GM23248 (cell line): ENCODE measurements at regions not wholly inside any gene's neighbourhood (a gene's known extent, or its start where the extent isn't known, plus 50 kb on each side); places are given as distances from the start of the nearest gene placed in this dataset.

ENCODE experiments used
- DNase-seq: peaks from one replicate; pipeline ENCODE4 v3.0.0-alpha.2; 2015
- H2AFZ ChIP-seq: fragments of 200-600 bp; sonication (generic); 2 replicates; pipeline ENCODE4 v1.6.1; 2016; ENCODE audit warnings: antibody characterized with exemption
- H3F3A ChIP-seq: fragments of 200-600 bp; sonication (generic); 2 replicates; pipeline ENCODE4 v1.6.1; 2016; ENCODE audit warnings: mild to moderate bottlenecking, antibody characterized with exemption, mixed run types; ENCODE audit not compliant: insufficient read depth
- H3K27ac ChIP-seq: fragments of 200-600 bp; sonication (generic); 2 replicates; pipeline ENCODE4 v1.5.1; 2016; ENCODE audit warnings: mild to moderate bottlenecking
- H3K27me3 ChIP-seq: fragments of 200-600 bp; sonication (generic); replicated peaks from 2 replicates; pipeline ENCODE4 v1.6.1; 2016; ENCODE audit warnings: mild to moderate bottlenecking; ENCODE audit not compliant: insufficient read depth
- H3K36me3 ChIP-seq: fragments of 200-600 bp; sonication (generic); 2 replicates; pipeline ENCODE4 v1.6.1; 2016; ENCODE audit warnings: low read depth, mild to moderate bottlenecking
- H3K4me1 ChIP-seq: fragments of 200-600 bp; sonication (generic); 2 replicates; pipeline ENCODE4 v1.6.1; 2016; ENCODE audit warnings: mild to moderate bottlenecking; ENCODE audit not compliant: insufficient read depth
- H3K4me2 ChIP-seq: fragments of 200-600 bp; sonication (generic); one replicate; pipeline ENCODE4 v1.6.1; 2016; ENCODE audit warnings: mild to moderate bottlenecking; ENCODE audit not compliant: unreplicated experiment
- H3K4me3 ChIP-seq: fragments of 200-600 bp; sonication (generic); 2 replicates; pipeline ENCODE4 v1.5.1; 2016; ENCODE audit warnings: mild to moderate bottlenecking
- H3K79me2 ChIP-seq: fragments of 200-600 bp; sonication (generic); 2 replicates; pipeline ENCODE4 v1.6.1; 2016; ENCODE audit warnings: mild to moderate bottlenecking; ENCODE audit not compliant: insufficient read depth
- H3K9ac ChIP-seq: fragments of 200-600 bp; sonication (generic); 2 replicates; pipeline ENCODE4 v1.6.1; 2016; ENCODE audit warnings: mild to moderate bottlenecking
- H3K9me2 ChIP-seq: fragments of 200-600 bp; sonication (generic); 2 replicates; pipeline ENCODE4 v1.6.1; 2016; ENCODE audit warnings: mixed run types, mild to moderate bottlenecking, moderate library complexity; ENCODE audit not compliant: insufficient read depth
- H3K9me3 ChIP-seq: fragments of 200-600 bp; sonication (generic); one replicate; pipeline ENCODE4 v1.6.1; 2017; ENCODE audit warnings: low read depth
- H4K20me1 ChIP-seq: fragments of 200-600 bp; sonication (generic); 2 replicates; pipeline ENCODE4 v1.6.0; 2016; ENCODE audit not compliant: insufficient read depth
- EZH2 ChIP-seq: fragments of 200-600 bp; sonication (generic); IDR thresholded peaks from 2 replicates; pipeline ENCODE4 v1.6.1; 2018; ENCODE audit warnings: antibody characterized with exemption, mild to moderate bottlenecking; ENCODE audit not compliant: insufficient read depth, poor library complexity, severe bottlenecking
- EZH2phosphoT487 ChIP-seq: fragments of 200-600 bp; sonication (generic); IDR thresholded peaks from 2 replicates; pipeline ENCODE4 v1.6.1; 2018; ENCODE audit warnings: antibody characterized with exemption, moderate library complexity, mild to moderate bottlenecking, low read depth; ENCODE audit not compliant: insufficient read depth
- WGBS, 2 experiments: methylation state at CpG; one replicate each; pipeline ENCODE4 v1.1.6; 2015 to 2017; ENCODE audit warnings: low lambda C conversion rate in 2 of 2, low coverage in 1 of 2; ENCODE audit errors: missing lambda C conversion rate in 2 of 2; 5-methylcytosine and 5-hydroxymethylcytosine counted together
- in situ Hi-C: fragments of 300-500 bp; cut with MboI; formaldehyde crosslinking; loops from 2 replicates; pipeline ENCODE4 v1.15.0; 2020

DNA sequence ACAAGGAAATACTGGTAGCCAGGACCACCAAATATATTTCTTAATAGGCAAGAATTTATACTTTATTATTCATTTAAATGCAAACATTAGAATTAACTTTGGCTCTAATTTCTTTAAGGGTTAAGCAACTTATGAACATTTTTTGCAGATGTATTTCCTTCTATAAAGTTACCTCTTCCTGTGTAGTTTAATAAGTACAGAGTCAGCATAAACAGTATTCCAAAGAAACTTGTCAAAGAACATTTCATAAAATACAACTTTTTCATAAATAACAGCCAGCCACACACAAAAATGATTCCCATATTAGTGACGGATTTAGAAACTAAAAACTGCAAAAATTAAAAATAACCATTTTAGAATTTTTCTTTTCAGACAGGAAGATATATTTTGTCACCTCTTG, 723.2 kb downstream of the KCNJ2 start:
- WGBS, 2 experiments, result 84 to 97% methylated on average over 1 of the region's 1 CpG

GRCh38 chr17:70896843-70897242, 727.5 kb downstream of the KCNJ2 start:
- H4K20me1 ChIP-seq, result no peaks in the 10 kb centered on the region
- in situ Hi-C loops, result no loop called here
- 26 to 30% methylated on average over 4 of the region's 4 CpGs for WGBS, 2 experiments
- peak overlapping the region; percentile 52; the same call in 1 of the 2 replicates for H2AFZ ChIP-seq
- no peak overlapping the region for H3K27ac ChIP-seq
- TF ChIP-seq EZH2phosphoT487 (no peak), EZH2 (no peak)
- H3K9ac ChIP-seq, result no peak overlapping the region
- H3K4me2 ChIP-seq, result no peak overlapping the region
- no peaks in the 10 kb centered on the region for H3K4me1 ChIP-seq
- no peaks in the 10 kb centered on the region for H3F3A ChIP-seq
- H3K9me3 ChIP-seq, result no peaks in the 10 kb centered on the region
- no peak overlapping the region for H3K4me3 ChIP-seq
- no peaks in the 10 kb centered on the region for H3K9me2 ChIP-seq
- no peaks in the 10 kb centered on the region for H3K27me3 ChIP-seq
- H3K79me2 ChIP-seq, result no peaks in the 10 kb centered on the region
- peak; percentile 12 for DNase-seq
- H3K36me3 ChIP-seq, result no peaks in the 10 kb centered on the region

More for the DNA sequence above, 723.2 kb downstream of the KCNJ2 start:
- H3K9me2 ChIP-seq, result no peaks in the 10 kb centered on the region
- no peak for DNase-seq
- H3K9ac ChIP-seq, result no peak overlapping the region
- H3F3A ChIP-seq, result no peaks in the 10 kb centered on the region
- H3K36me3 ChIP-seq, result no peaks in the 10 kb centered on the region
- no peak for TF ChIP-seq EZH2
- no peak for TF ChIP-seq EZH2phosphoT487
- in situ Hi-C loops, result no loop called here
- no peak overlapping the region for H2AFZ ChIP-seq
- no peak overlapping the region for H3K4me3 ChIP-seq
- no peaks in the 10 kb centered on the region for H3K27me3 ChIP-seq
- no peaks in the 10 kb centered on the region for H4K20me1 ChIP-seq
- no peaks in the 10 kb centered on the region for H3K9me3 ChIP-seq
- no peaks in the 10 kb centered on the region for H3K79me2 ChIP-seq
- no peak overlapping the region for H3K27ac ChIP-seq
- H3K4me2 ChIP-seq, result no peak overlapping the region
- no peaks in the 10 kb centered on the region for H3K4me1 ChIP-seq

- TF ChIP-seq EZH2phosphoT487 (no peak), EZH2 (no peak)
- no peaks in the 10 kb centered on the region for H3K9me2 ChIP-seq
- H3K4me2 ChIP-seq, result no peak overlapping the region
- H3K4me1 ChIP-seq, result no peaks in the 10 kb centered on the region
- H3K4me3 ChIP-seq, result no peak overlapping the region
- no peak overlapping the region for H3K27ac ChIP-seq
- in situ Hi-C loops, result no loop called here
- no peak for DNase-seq
- no peaks in the 10 kb centered on the region for H3F3A ChIP-seq
- H3K36me3 ChIP-seq, result no peaks in the 10 kb centered on the region
- no peaks in the 10 kb centered on the region for H4K20me1 ChIP-seq
- no peak overlapping the region for H3K9ac ChIP-seq
- H3K79me2 ChIP-seq, result no peaks in the 10 kb centered on the region
- H2AFZ ChIP-seq, result peak overlapping the region; percentile 52; the same call in 1 of the 2 replicates
- no peaks in the 10 kb centered on the region for H3K9me3 ChIP-seq
- no peaks in the 10 kb centered on the region for H3K27me3 ChIP-seq
Measured at GRCh38 chr17:70897446-70897845, 728.1 kb downstream of the KCNJ2 start.

- Histone ChIP-seq H3K9ac (no peak overlapping the region), H3K79me2 (no peaks in the 10 kb centered on the region), H3K4me3 (no peak overlapping the region), H2AFZ (no peak overlapping the region), H3K9me2 (no peaks in the 10 kb centered on the region), H3K27ac (no peak overlapping the region), H4K20me1 (no peaks in the 10 kb centered on the region), H3K9me3 (no peaks in the 10 kb centered on the region), H3K4me1 (peaks cover 14% of the 10 kb centered on the region), H3K4me2 (no peak overlapping the region), H3K36me3 (no peaks in the 10 kb centered on the region), H3K27me3 (no peaks in the 10 kb centered on the region), H3F3A (peaks cover 10% of the 10 kb centered on the region)
- DNase-seq, result no peak
- in situ Hi-C loops, result no loop called here
- TF ChIP-seq EZH2phosphoT487 (no peak), EZH2 (no peak)
- WGBS, 2 experiments, result 17 to 26% methylated on average over 2 of the region's 2 CpGs
Measured at GRCh38 chr17:70901870-70902269, 732.5 kb downstream of the KCNJ2 start.

- H3K4me1 ChIP-seq, result peaks cover 20% of the 10 kb centered on the region
- WGBS, 2 experiments, result 4 to 14% methylated on average over 3 of the region's 3 CpGs
- TF ChIP-seq EZH2 (no peak), EZH2phosphoT487 (no peak)
- no peaks in the 10 kb centered on the region for H3K9me3 ChIP-seq
- no peaks in the 10 kb centered on the region for H3K36me3 ChIP-seq
- peak overlapping the region; percentile 80 for H3K27ac ChIP-seq
- peak overlapping the region; percentile 43 for H3K4me2 ChIP-seq
- 0 out of 2 replicates have a peak, but pooled peaks cover 4% of the 10 kb centered on the region for H3K9me2 ChIP-seq
- H3K79me2 ChIP-seq, result no peaks in the 10 kb centered on the region
- no peaks in the 10 kb centered on the region for H4K20me1 ChIP-seq
- in situ Hi-C loops, result no loop called here
- H3F3A ChIP-seq, result peaks cover 18% of the 10 kb centered on the region
- peak; percentile 97 for DNase-seq
- no peaks in the 10 kb centered on the region for H3K27me3 ChIP-seq
- H3K9ac ChIP-seq, result no peak overlapping the region
- no peak overlapping the region for H3K4me3 ChIP-seq
- H2AFZ ChIP-seq, result peak overlapping the region; percentile 48; the same call in 1 of the 2 replicates
Measured at GRCh38 chr17:70905796-70906195, 736.5 kb downstream of the KCNJ2 start.
